ENCODE measurements at regions not wholly inside any gene's neighbourhood (a gene's known extent, or its start where the extent isn't known, plus 50 kb on each side); places are given as distances from the start of the nearest gene placed in this dataset.

DNA sequence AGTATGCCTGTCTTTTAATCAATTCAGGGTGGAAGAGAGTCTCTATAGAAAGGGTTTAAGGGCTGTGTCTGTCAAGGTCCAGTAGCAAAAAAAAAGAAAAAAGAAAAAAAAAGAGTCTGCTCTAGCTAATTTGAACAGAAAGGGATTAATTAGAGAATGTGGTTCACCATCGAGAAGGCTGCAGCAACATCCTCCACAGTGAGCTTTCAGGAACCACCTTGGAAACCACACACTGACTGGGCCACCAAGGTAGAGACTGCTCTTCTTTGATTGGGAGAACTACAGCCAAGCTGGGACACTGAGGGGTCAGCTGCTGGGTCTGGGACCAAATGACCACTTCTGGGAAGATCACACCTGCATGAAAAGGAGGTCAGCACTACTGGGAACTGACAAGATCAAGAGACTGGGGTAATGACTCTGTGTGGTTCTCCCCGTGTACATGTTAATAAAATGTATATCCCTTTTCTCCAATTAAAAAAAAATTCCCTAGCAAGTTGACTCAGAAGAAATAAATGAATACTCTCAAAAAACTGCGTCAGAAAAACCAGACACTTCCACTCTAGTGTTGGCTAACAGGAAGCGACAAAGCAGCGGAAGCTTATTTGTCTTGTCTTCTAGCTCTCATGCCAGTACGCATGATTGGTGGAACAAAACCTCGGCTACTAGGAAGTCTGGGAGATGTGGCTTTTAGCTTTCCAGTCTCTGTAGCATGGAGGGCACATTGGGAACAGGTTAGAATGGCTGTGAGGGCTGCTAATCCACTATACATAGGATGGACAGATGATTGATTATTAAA is 60.0 kb upstream of the IVNS1ABP start:
- no peak for DNase-seq (ENCODE audit: low spot score)
- TF ChIP-seq, protein P1, sequence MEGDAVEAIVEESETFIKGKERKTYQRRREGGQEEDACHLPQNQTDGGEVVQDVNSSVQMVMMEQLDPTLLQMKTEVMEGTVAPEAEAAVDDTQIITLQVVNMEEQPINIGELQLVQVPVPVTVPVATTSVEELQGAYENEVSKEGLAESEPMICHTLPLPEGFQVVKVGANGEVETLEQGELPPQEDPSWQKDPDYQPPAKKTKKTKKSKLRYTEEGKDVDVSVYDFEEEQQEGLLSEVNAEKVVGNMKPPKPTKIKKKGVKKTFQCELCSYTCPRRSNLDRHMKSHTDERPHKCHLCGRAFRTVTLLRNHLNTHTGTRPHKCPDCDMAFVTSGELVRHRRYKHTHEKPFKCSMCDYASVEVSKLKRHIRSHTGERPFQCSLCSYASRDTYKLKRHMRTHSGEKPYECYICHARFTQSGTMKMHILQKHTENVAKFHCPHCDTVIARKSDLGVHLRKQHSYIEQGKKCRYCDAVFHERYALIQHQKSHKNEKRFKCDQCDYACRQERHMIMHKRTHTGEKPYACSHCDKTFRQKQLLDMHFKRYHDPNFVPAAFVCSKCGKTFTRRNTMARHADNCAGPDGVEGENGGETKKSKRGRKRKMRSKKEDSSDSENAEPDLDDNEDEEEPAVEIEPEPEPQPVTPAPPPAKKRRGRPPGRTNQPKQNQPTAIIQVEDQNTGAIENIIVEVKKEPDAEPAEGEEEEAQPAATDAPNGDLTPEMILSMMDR (IDR thresholded peaks at IDR 0.05; ENCODE audit: borderline replicate concordance, control extremely low read depth, extremely low read depth, insufficient read depth, missing control alignments) = no peak
- in situ Hi-C loops (cut with MboI; ENCODE audit: low sequenced_read_pairs, unreplicated experiment) = no loop called here

DNA sequence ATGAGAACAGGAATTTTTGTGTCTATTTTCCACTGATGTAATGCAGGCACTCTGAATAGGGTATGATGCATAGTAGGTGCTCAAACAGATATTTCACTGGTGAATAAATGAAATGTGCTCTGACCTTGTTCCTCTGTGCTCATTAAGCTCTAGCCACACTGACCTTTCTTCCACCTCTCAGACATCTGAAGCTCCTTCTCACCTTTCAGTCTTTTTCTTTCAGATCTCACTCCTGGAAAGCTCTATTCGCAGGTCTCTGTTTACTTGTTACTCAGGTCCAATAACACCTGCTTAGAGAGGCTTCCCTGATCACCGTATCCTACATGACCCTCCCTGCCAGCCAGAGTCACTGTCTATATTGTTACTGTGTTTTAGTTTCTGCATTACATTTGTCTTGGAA is 59.2 kb upstream of the IVNS1ABP start:
- in situ Hi-C loops (cut with MboI; ENCODE audit: low sequenced_read_pairs, unreplicated experiment) = no loop called here
- TF ChIP-seq, protein P1 (IDR thresholded peaks at IDR 0.05; ENCODE audit: borderline replicate concordance, control extremely low read depth, extremely low read depth, insufficient read depth, missing control alignments) = no peak
- DNase-seq (ENCODE audit: low spot score) = no peak

DNA sequence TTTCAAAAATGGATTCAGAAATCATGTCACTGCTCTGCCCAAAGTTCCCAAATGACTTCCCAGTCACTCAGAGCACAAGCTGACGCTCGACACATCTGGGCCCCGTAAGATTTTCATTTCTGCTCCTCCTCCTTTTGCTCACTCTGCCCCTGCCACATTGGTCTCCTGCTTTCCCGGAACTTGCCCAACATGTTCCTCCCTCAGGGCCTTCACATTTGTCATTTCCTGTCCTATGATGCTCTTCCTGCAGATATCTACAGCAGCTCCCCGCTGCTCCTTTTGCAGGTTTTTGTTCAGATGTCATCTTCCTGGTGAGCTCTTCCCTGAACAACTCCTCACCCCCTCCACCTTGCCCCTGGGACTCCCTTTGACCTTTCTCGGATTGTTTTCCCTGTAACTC is 58.5 kb upstream of the IVNS1ABP start:
- DNase-seq (ENCODE audit: low spot score) = no peak
- TF ChIP-seq, protein P1 (IDR thresholded peaks at IDR 0.05; ENCODE audit: borderline replicate concordance, control extremely low read depth, extremely low read depth, insufficient read depth, missing control alignments) = no peak
- in situ Hi-C loops (cut with MboI; ENCODE audit: low sequenced_read_pairs, unreplicated experiment) = no loop called here

DNA sequence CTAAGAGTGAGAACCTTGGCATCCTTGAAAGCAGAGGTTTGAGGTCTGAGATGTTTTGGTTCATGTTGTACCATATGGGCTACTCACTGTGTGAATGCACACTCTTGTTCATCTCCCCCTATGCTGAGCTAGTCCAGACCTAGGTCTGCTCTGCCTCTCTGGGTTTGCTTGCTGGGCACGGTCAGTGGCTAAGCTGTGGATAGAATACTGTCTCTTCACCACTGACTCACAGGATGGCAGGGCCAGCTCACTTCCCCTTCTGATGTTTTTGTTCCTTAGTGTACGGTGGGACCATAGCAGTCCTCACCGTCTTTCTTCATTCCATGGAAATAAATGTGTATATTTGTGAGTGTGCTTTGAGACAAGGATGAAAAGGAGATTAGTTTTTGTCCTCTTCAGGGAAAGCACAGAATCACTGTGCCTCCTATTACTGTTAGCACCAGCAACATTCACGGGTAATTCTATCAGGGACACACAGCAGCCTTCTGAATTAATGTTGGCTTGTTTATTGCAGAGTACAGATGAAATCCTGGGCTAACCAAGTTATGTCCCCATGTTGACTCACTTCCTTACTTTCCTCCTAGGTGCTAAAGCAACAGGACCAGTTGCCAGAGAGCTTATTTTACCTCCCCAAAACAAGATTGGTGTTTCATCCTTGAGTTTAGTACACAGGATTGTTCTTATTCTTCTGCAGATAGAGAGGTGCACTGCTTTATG is 56.9 kb upstream of the IVNS1ABP start:
- in situ Hi-C loops (cut with MboI; ENCODE audit: low sequenced_read_pairs, unreplicated experiment) = no loop called here
- TF ChIP-seq, protein P1 (IDR thresholded peaks at IDR 0.05; ENCODE audit: borderline replicate concordance, control extremely low read depth, extremely low read depth, insufficient read depth, missing control alignments) = no peak
- no peak for DNase-seq (ENCODE audit: low spot score)

DNA sequence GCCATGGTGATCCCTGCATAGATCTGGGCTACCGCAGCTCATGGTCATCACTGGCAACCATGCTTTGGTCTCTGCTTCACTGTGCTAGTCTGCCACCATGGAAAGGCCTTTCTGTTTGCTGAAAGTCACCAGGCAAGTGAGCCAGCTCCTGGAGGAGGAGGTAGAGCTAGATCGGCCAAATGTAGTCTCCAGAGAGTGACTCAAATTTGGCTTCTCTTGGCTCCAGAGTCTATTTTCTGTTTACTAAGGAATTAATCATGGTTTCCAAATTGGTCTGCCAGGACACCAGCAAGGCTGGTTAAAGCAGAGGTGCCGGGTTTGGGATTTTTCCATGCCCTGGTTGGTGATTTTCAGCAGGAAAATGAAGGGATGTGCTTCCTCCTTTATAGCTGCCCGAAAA is 52.7 kb upstream of the IVNS1ABP start:
- no peak for DNase-seq (ENCODE audit: low spot score)
- in situ Hi-C loops (cut with MboI; ENCODE audit: low sequenced_read_pairs, unreplicated experiment) = no loop called here

DNA sequence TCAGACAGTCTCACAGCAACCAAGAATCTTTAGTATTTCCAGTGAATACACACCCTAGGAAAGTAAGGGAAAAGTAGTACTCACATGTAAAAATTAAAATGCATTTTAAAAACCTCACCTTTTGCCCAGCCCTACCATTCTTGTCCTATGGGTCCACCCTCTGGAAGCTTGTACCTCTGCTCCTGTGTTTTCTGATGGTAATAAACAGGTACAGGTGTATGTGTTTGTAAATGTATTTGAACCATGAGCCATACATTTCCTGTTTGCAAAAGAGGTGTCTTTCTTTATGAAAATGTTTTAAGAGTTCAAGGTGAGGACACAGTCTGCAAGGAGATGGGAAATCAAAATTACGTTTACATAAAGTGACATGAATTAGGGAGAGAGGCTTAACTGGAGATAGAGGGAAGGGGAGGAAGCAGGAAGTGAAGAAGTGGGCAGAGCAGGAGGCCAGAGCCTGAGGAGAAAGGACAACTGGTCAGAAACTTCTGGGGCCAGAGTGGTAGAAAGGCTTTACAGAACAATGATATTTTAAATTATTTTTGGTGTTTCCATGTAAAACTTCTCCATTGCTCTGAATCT is 52.0 kb upstream of the IVNS1ABP start:
- TF ChIP-seq, protein P1 (IDR thresholded peaks at IDR 0.05; ENCODE audit: borderline replicate concordance, control extremely low read depth, extremely low read depth, insufficient read depth, missing control alignments) = no peak
- in situ Hi-C loops (cut with MboI; ENCODE audit: low sequenced_read_pairs, unreplicated experiment) = no loop called here
- DNase-seq (ENCODE audit: low spot score) = no peak

More for the DNA sequence above, 52.7 kb upstream of the IVNS1ABP start:
- TF ChIP-seq, protein P1 (IDR thresholded peaks at IDR 0.05; ENCODE audit: borderline replicate concordance, control extremely low read depth, extremely low read depth, insufficient read depth, missing control alignments) = no peak
